ENCODE measurements at regions not wholly inside any gene's neighbourhood (a gene's known extent, or its start where the extent isn't known, plus 50 kb on each side); places are given as distances from the start of the nearest gene placed in this dataset.

DNA sequence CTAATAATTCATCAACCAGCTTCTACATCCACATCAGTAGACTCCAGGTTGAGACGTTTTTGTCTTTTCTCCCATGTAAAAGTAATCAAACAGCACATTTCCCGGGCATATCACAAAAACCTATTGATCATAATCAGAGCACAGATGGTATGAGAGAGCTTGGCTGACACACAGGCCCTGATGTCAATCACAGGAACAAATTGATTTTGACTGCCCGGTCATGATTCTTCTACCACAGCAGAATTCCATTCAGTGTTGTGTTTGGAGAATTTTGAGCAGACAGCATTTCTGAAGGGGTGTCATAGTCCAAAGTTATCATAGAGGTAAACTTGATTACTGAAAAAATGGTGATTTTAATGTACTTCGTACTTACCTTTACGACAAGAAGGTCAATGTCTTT, 351.1 kb downstream of the ZSWIM6 start:
- DNase-seq (ENCODE audit: low read depth in 4 of 4, low spot score in 2 of 4), result no peak

DNA sequence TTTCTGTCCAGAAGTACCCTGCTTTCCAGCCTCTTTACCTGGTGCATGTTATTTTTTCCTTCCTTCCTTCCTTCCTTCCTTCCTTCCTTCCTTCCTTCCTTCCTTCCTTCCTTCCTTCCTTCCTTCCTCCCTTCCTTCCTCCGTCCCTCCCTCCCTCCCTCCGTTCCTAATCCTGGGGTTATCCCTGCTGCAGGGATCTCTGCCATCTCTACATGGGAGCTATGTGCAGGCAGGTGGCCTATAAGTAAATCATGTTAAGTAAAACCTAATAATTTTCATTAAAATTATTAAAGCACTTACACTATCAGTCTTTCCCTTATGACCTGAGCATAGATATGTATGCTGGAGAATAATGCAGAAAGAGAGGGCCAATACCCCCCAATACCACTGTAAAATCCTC, 351.9 kb downstream of the ZSWIM6 start:
- DNase-seq (ENCODE audit: low read depth in 4 of 4, low spot score in 2 of 4), result no peak

DNA sequence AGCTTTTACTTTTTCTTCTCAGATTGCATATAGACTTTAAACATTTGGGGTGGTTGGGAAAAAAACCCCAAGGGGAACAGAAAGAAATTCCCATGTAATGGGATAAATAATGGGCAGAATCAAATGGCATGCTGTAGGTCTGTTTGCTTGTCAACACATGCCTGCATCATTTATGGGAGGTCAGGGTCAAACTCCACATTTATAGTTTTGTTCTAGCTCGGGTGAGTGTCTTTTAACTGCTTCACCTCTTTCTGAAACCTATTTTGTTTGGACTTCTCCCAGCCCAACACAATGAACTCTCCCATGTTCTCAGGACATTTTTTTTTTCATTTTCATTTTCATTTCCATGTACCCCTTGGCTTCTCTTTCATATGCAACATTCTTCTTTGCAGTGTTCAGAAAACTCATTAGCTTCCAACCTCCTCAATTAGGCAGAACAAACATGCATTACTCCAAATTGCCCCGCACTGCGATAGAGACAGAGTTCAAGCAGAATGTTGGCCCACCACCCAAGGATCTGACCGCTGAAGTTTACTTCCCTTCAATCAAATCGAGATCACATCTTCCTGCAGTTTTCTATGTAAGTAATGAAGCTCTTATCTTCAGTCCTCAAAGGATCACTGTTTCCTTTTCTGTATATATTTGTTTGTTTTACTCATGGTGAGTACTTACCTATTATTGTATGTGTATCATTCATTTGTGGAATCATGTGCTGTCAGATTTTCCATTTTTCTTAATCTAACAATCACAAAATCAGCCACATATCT, 354.6 kb downstream of the ZSWIM6 start:
- DNase-seq (ENCODE audit: low read depth in 4 of 4, low spot score in 2 of 4), result no peak

GRCh38 chr5:61687371-61687770, 355.3 kb downstream of the ZSWIM6 start:
- DNase-seq (ENCODE audit: low read depth in 4 of 4, low spot score in 2 of 4), result no peak

- no peak for DNase-seq (ENCODE audit: low read depth in 4 of 4, low spot score in 2 of 4)
Observed at GRCh38 chr5:61689153-61689846, 357.2 kb downstream of the ZSWIM6 start.

- no peak for DNase-seq (ENCODE audit: low read depth in 4 of 4, low spot score in 2 of 4)
Observed at GRCh38 chr5:61697809-61698558, 365.9 kb downstream of the ZSWIM6 start.

- DNase-seq (ENCODE audit: low read depth in 4 of 4, low spot score in 2 of 4), result no peak
Observed at GRCh38 chr5:61701877-61702602, 370.0 kb downstream of the ZSWIM6 start.

DNA sequence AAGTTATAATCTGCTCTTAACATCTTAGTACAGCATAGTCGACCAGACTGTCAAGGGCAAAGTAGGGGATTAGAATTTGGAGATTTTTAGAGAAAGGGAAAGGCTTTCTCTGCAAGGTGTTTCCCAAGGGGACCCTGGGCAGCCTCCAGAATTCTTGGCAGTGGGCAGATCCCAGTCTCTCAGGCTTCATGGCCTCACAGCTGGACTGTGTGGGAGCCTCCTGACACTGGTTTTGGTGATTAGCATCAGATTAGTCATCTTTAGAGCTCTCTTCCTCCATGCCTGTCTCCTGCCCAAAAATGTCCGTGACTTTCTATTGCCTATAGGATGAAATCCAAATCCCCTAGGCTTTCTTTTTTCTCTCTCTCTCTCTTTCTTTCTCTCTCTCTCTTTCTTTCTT, 370.7 kb downstream of the ZSWIM6 start:
- no peak for DNase-seq (ENCODE audit: low read depth in 4 of 4, low spot score in 2 of 4)

GRCh38 chr5:61704289-61704688, 372.2 kb downstream of the ZSWIM6 start:
- DNase-seq (ENCODE audit: low read depth in 4 of 4, low spot score in 2 of 4), result no peak

GRCh38 chr5:61706751-61707150, 374.7 kb downstream of the ZSWIM6 start:
- DNase-seq (ENCODE audit: low read depth in 4 of 4, low spot score in 2 of 4), result no peak

GRCh38 chr5:61719124-61719523, 387.1 kb downstream of the ZSWIM6 start:
- DNase-seq (ENCODE audit: low read depth in 4 of 4, low spot score in 2 of 4), result no peak

- no peak for DNase-seq (ENCODE audit: low read depth in 4 of 4, low spot score in 2 of 4)
Observed at GRCh38 chr5:61720829-61721228, 388.8 kb downstream of the ZSWIM6 start.

DNA sequence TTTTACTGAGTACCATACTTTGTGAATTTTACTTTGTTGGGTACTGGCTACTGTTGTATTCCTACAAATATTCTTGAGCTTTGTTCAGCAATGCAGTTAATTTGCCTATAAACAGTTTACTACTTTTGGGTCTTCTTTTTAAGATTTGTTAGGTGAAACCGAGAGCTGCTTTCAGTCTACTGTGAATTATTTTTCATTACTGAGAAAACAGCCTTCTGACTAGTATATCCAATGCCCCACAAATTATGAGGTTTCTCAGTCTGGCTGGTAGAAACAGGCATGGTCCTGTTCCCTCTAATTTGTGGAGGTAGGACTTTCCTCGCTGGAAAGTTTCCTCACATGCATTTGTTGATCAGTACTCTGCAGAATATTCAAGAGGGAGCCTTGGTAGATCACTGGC, 392.0 kb downstream of the ZSWIM6 start:
- DNase-seq (ENCODE audit: low read depth in 4 of 4, low spot score in 2 of 4), result no peak

DNA sequence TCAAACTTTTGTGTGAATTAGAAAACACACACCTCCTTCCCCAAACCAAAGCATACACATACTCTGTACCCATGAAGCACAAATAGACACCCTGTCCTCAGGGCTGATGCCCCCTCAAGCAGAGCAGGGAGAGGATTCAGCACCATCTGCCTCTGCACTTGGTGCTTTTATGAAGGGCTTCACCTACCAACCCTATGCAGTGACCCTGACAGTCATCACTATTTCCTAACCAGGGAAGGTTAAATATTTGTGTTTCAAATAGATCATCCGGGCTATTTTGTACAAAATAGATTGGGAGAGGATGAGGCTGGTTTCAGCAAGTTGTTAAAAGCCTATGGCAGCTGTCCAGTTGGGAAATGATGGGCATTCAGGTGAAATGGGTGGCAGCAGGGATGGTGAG, 396.2 kb downstream of the ZSWIM6 start:
- DNase-seq (ENCODE audit: low read depth in 4 of 4, low spot score in 2 of 4), result no peak

DNA sequence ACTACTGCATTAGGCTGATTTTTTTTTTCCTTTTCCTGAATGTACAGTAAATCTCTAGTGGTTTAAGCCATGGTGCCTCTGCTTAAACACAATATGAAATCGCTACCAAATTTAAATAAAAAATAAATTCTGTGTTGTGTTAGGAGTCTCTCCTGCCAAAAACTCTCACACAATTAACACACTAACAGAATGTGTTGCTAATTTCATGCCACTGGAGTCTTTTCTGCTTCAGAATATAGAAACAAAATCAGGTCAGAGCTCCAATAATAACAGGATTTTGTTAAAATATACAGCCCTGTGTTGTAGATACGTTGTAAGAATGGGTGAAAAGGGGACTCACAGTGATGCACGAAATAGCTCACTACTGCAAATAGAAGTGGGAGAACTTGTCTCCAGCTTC, 398.8 kb downstream of the ZSWIM6 start:
- DNase-seq (ENCODE audit: low read depth in 4 of 4, low spot score in 2 of 4), result no peak

- DNase-seq (ENCODE audit: low read depth in 4 of 4, low spot score in 2 of 4), result no peak
Observed at GRCh38 chr5:61731267-61731945, 399.3 kb downstream of the ZSWIM6 start.

DNA sequence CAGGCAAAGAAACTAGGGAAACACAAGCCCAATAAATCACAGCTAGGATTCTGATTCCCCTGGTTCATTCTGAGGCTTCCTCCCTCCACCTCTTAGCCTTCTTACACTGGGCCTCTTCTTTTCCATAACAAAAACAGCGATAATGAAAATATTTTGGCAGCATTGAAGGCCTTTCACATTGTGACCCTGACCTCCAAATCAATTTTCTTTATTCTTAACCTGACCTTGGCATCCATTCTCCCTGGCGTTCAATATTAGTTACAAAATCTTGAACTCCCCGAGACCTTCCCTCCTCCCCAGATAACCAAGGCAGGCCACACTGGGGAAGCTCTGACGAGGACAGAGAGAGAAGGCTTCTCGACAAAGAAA, 399.9 kb downstream of the ZSWIM6 start:
- DNase-seq (ENCODE audit: low read depth in 4 of 4, low spot score in 2 of 4), result no peak

DNA sequence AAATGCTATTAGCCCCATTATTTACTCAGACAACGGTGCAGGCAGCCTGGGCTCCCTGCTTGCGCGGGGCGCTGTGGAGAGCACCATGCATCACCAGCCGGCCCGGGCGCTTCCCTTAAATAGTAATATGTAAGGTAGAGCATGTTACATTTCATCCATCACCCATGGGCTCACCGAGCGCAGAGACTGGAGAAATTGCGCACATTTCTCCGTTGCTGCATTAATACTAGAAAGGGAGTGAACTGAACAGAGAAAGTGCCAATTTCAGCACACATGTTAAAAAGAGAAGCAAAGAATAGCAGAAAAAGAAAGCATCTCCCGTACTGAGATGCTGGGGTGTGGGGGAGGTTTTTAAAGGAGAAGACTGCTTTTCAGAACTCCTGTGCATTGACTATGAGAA, 400.3 kb downstream of the ZSWIM6 start:
- DNase-seq (ENCODE audit: low read depth in 4 of 4, low spot score in 2 of 4), result no peak

DNA sequence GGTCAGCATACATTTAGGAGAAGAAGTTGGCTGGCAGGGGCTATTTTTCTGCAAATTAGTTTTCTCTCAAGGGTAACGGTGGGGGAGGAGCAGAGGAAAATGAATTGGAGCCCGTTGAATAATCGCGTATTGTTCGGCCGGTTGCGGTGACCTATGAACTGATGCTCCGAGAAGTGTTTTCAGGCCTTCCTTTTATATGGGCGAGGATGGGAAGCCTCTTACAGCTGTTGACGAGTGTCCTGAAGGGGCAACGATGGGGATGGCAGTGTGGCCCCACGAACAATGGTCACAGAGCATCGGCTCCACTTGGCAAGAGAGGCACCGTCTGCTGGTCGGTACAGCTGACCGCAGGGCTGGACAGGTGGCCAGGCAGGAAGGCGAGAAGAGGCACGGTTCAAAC, 400.7 kb downstream of the ZSWIM6 start:
- no peak for DNase-seq (ENCODE audit: low read depth in 4 of 4, low spot score in 2 of 4)

GRCh38 chr5:61734001-61734400, 401.9 kb downstream of the ZSWIM6 start:
- no peak for DNase-seq (ENCODE audit: low read depth in 4 of 4, low spot score in 2 of 4)

- DNase-seq (ENCODE audit: low read depth in 4 of 4, low spot score in 2 of 4), result no peak
Observed at GRCh38 chr5:61734966-61735365, 402.9 kb downstream of the ZSWIM6 start.
